Left forelimb (tissue), 1 donor: ENCODE measurements at regions not wholly inside any gene's neighbourhood (a gene's known extent, or its start where the extent isn't known, plus 50 kb on each side); places are given as distances from the start of the nearest gene placed in this dataset.
"Not testable (repeated sequence)": the region's sequence is repeated elsewhere in the genome, so short reads cannot be mapped to it uniquely, and the experiment has no call there.

Experiments
- DNase-seq: peaks from one replicate; pipeline ENCODE4 v3.0.0-alpha.2; 2018; ENCODE audit warnings: low spot score

DNA sequence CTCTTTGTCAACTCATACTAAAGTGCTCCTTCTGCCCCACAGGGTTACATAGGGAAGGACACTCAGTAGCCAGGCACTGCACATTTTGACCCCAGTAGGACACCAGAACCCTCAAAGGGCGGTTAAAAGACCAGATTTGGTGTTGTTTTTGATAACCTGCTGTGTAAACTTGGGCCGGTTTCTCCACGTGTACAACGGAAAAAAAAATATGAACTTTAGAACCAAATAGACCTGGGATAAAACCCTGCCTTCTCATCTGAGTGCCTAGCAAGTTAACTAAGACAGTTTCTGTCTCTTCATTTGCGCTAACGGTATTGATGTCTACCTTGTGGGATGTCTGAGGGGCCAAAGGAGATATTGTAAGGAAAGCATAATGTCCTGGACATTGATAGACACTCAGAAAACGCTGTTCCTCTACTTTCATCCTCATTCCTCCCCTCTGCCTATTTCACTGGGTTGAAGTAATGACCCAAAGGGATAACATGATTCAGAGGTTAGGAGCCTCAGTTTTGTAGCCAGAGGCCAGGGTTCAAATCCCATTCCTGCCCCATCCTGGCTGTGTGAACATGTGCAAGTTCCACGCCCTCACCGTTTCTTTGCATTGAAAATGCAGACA, 155.9 kb upstream of the LPP start:
- DNase-seq = no peak

DNA sequence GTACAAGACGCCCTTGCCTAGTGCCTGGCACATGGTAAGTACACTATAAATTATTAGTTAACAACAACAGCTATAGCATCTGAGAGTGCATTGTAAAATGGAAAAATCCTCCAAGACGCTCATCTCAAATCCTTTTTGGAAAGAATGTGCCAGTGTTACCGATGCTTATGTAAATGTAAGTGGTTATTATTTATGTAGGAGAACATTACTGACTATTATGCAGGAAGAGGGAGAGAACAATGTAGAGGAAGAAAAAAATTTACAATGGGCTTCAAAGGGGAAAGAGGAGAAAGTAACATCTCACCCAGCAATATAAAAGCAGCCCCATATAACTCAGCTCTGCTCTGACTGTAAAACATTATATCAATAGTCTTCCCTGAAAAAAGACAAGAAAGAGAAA, 155.3 kb upstream of the LPP start:
- DNase-seq = no peak

DNA sequence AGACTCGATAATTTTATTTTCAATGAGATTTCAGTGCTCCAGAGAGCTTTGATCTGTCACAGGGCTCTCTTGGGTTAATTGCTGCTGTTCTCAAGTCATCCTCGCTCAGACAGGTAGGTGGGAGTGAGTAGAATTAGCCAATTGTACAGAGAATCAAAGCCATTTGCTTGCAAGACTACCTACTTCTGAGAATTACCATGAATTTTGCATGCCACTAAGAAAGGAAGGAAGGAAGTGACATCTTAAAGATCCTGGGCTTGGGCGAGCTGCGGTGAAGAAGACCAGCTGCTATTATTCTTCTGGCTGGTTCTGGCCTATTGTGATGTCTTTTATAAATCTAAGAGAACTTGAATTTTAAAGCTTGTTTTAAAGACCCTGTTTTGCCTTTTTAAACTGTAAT, 154.1 kb upstream of the LPP start:
- DNase-seq = no peak

GRCh38 chr3:188000361-188000861, 153.5 kb upstream of the LPP start:
- DNase-seq = no peak

- DNase-seq = no peak
Observed at GRCh38 chr3:188001093-188001492, 152.9 kb upstream of the LPP start.

DNA sequence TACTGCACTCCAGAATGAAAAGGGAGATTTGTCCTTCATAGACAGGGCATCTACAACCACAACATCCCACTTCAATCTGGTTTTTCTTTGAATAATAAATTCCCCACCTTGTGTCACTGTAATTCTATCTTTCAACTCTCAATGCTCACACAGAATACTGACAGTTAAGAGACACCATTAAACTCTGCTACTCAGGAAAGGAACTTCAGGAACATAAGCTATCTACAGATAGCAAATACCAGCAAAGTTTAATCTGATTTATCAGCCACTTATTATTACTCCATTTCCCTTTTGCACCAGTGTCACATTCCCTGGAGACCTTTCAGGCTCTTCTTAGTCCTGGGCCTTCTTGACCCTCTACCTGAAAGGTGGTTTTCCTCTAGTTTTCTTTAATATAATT, 152.0 kb upstream of the LPP start:
- DNase-seq = no peak

DNA sequence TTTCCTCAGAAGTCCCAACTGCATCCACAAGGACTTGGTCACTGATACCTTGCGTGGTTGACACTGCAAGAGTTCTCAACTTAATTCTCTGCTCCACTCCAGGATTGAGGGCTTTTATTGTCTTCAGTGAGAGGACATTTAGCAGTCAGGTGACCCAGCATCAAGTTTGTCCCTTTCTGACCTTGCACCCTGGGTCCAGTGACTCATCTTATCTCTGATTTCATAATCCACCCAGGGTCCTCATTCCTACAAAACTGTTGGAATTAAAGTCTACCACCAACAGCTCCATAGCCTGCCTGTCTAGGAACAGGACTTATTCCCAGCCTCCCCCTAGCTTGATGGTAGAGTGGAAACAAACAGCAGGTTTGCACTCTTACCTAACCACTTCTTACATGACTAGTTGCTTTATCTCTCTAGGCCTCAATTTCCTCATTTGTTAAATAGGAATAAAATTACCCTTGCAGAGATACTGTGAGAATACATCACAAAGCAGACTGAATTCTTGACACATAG, 151.3 kb upstream of the LPP start:
- DNase-seq = no peak

DNA sequence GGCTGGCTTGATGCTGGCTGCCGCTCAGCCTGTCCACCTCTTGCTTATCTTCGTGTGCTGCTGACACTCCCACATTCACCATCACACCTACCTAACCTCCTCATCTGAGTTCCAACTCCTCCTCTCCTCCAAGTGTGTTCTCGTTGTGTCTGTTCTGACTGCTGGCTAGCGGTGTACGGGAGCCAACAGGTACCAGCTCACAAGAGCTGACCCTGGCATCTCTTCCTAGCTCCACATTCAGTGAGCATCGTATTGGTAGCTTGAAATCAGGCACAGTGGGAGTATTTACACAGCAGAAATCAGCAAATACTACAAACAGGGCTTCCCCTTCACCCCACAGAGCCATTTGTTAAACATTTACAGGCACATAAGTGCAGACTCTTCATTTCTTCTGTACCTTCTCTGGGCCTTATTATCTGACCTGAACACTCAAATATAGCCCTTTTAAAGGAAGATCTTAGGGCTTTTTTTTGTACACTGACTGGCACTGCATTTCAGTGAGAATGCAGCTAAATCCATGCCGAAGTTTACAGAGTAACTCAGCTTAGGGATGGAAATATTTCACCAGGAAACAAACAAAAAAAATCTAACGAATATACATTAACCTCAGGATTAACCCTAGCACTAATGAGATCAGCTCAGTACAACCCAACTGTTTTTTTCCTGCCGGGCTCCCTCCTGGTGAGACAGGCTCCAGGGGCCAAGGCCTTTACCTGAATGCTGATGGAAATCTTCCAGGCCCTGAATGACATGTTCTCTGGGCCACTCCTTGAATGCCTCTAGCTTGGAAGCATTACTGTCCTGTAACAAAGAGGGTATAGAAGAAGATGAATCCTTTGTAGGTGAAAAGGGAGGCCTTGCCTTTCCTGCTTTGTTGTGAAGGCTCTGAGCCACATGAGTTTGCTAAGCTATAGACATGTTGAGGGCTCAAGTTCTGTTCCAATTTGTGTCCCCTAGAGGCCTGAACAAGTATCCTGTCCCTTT, 150.5 kb upstream of the LPP start:
- DNase-seq = no peak

GRCh38 chr3:188006726-188007393, 147.1 kb upstream of the LPP start:
- no peak for DNase-seq

DNA sequence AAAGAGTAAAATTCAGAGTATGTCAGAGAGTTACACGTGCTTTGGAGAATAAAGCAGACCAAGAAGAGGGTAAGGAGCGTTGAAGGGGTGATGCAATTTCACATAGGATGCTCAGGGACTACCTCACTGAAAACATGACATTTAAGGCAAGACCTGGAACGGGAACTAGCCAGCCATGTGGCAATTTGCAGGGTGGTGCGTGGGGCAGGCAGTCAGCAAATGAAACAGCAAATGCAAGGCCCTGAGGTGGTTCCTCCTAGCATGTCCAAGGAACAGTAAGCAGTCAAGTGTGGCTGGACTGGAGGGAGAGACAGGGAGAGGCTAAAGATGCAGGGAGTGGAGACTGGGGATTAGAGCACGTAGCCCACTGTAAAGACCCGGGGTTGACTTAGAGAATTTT, 146.1 kb upstream of the LPP start:
- no peak for DNase-seq

GRCh38 chr3:188008582-188009213, 145.3 kb upstream of the LPP start:
- DNase-seq = no peak

- DNase-seq = no peak
Observed at GRCh38 chr3:188010478-188010877, 143.5 kb upstream of the LPP start.

DNA sequence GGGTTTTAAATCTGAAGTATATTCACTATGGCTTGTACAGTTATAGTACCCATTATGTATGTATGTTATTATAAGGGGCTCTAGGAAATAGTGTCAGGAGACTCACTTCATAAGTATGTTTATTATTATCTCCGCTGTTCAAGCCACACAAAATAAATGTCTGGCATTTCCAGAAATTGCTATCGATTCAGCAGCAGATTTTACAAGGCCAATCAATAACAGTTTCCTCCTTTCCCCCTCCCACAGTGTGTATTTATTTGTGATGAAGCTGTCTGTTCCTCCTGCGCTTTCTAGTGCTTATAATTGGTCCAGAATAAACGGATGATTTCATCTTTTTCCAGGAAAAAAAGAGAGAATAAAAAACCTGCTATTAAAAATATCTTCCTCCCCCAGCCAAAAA, 134.2 kb upstream of the LPP start:
- DNase-seq = no peak

DNA sequence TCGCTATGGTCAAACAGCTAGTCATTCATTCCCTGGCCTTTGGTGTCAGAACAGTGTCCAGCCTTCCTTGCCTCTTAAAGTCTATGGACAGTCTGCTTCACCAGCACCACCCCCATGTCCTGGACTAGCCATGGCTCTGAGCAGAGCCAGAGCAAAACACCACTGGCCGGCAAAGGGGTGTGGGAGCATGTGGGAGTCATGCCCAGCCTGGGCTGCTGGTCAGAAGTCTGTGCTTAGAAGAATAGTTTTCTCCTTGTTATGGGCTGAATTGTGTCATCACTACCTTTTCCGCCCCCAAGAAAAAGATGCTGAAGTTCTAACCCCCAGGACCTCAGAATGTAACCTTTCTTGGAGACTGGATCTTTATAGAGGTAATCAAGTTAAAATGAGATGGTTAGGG, 132.9 kb upstream of the LPP start:
- DNase-seq = no peak

GRCh38 chr3:188021502-188022040, 132.4 kb upstream of the LPP start:
- DNase-seq = no peak

DNA sequence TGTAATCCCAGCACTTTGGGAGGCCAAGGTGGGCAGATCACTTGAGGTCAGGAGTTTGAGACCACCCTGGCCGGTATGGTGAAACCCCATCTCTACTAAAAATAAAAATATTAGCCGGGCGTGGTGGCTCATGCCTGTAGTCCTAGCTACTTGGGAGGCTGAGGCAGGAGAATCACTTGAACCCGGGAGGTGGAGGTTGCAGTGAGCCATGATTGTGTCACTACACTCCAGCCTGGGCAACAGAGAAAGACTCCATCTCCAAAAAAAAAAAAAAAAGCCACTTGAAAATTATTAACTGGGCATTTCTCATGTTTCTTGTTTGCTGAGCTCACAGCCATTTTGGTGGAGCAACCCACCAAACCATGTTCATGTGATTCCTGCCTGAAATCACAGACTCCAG, 131.1 kb upstream of the LPP start:
- DNase-seq = not testable (repeated sequence)

- no peak for DNase-seq
Observed at GRCh38 chr3:188025555-188025954, 128.4 kb upstream of the LPP start.

DNA sequence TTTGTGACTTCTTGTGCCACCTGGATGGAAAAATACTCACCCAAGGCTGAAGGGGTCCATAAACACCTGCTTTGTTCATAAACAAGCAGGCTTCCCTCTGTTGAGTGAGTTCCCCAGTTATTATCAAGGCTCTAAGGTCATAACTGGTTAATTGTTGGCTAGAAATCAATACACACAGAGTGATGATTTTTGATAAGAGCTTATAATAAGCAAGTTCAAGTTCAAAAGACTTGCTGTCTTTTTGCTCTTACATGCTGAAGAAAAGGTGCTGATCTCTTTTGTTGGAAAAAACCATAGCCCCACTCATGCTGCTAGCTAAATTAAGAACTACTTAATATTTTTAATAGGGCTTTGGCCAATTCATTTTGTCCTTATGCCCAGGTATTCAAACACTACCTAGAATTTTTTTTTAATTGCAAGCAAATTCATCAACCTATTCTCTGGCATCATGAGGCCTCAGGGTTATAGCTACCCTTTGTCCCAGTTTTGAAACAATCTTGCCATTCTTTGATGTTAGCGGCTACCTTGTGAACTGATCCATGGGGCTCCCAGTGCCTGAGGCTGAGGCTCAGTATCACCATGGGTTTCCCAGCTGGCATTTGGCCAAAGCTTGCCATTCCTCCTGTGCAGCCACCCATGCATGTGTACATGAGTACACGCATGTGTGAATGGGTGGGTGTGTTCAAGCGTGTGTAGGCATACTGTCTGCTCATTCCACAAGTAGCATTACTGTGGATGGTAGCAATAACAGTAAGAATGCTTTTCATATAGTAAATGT, 127.6 kb upstream of the LPP start:
- no peak for DNase-seq

DNA sequence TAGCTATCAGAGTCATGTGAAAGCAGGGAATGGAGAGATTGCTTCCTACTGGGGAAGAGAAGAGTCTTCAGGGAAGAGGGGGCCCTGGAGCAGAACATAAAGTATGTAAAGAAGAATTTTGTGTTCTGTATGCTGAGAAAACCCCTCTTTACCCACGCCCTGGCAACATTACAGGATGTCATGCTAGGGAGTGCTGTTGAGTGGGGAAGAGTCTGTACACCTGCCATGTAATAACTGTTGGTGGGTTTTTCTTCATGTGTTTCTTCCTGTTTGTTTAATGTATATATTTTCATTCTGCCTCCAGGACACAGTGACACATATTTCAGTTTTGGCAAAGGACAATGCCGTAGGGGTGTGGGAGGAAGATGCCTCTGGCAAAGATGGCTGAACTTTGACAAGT, 122.8 kb upstream of the LPP start:
- DNase-seq = no peak

GRCh38 chr3:188034989-188035388, 119.0 kb upstream of the LPP start:
- no peak for DNase-seq
